ENCODE measurements at regions not wholly inside any gene's neighbourhood (a gene's known extent, or its start where the extent isn't known, plus 50 kb on each side); places are given as distances from the start of the nearest gene placed in this dataset.

DNA sequence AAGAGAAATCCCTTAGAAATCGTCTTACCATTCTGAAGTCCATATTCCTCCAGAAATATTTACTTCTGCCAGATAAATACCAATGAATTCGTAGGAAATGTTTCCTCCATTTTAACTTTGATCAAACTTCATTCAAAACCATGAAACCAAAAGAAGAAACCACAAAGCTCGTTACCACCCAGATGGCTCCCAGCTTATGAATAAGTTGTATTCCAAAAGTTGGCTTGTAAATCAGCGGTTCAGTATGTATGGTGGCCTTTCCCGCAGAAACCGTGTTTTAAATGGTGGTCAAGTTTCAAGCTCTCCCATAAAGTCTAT is 73.6 kb upstream of the RIPOR2 start:
- 70% methylated on average over 6 of the region's 6 CpGs for WGBS (ENCODE audit: missing lambda C conversion rate)
- Histone ChIP-seq H3K4me2 (no peak overlapping the region), H3K27ac (no peak overlapping the region; a peak in 1 of 6 replicates), H3K4me1 (peaks cover 46% of the 10 kb centered on the region), H3K4me3 (no peak overlapping the region), H3K9me3 (no peaks in the 10 kb centered on the region)
- FAIRE-seq = no peak
- ChIA-PET CTCF (no interaction called here), POLR2A (no interaction called here)
- no peak for ATAC-seq
- TF ChIP-seq ZC3H11A (IDR thresholded peaks at IDR 0.05) = no peak
- TF ChIP-seq POLR2AphosphoS2 (conservative IDR thresholded peaks at IDR 0.05; ENCODE audit: low read length) = no peak
- no peak for TF ChIP-seq HOXA7 (CRISPR knock-in tag; IDR thresholded peaks at IDR 0.05)
- no peak for TF ChIP-seq NR3C1 (IDR thresholded peaks at IDR 0.05)
- TF ChIP-seq, protein P1, sequence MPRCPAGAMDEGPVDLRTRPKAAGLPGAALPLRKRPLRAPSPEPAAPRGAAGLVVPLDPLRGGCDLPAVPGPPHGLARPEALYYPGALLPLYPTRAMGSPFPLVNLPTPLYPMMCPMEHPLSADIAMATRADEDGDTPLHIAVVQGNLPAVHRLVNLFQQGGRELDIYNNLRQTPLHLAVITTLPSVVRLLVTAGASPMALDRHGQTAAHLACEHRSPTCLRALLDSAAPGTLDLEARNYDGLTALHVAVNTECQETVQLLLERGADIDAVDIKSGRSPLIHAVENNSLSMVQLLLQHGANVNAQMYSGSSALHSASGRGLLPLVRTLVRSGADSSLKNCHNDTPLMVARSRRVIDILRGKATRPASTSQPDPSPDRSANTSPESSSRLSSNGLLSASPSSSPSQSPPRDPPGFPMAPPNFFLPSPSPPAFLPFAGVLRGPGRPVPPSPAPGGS (IDR thresholded peaks at IDR 0.05) = no peak
- TF ChIP-seq SREBF2 (IDR thresholded peaks at IDR 0.05) = no peak
- TF ChIP-seq FOSB (CRISPR knock-in tag; IDR thresholded peaks at IDR 0.05) = no peak
- no peak for TF ChIP-seq NFE2L2 (conservative IDR thresholded peaks at IDR 0.05; ENCODE audit: low read length)
- DNase-seq (ENCODE audit: low read depth in 1 of 2, low spot score in 1 of 2) = no peak

GRCh38 chr6:25010176-25010575 is 74.4 kb upstream of the RIPOR2 start:
- peak overlapping the region; percentile 30 to 44; a peak in 2 of 6 replicates for H3K27ac ChIP-seq
- H3K4me3 ChIP-seq = no peak overlapping the region
- WGBS (ENCODE audit: missing lambda C conversion rate) = 80% methylated on average over 6 of the region's 6 CpGs
- DNase-seq (ENCODE audit: low read depth in 1 of 2, low spot score in 1 of 2) (no peak), ATAC-seq (no peak), FAIRE-seq (no peak)
- peak overlapping the region; percentile 23; the same call in 1 of the 3 replicates for H3K4me2 ChIP-seq
- POLR2A ChIA-PET = no interaction called here
- no peaks in the 10 kb centered on the region for H3K9me3 ChIP-seq
- TF ChIP-seq FOSL2 (IDR thresholded peaks at IDR 0.05) (no peak), FOSL2 (CRISPR knock-in tag; IDR thresholded peaks at IDR 0.05) (no peak), NPAS2 (CRISPR knock-in tag; IDR thresholded peaks at IDR 0.05; ENCODE audit: borderline replicate concordance) (no peak), ATOH8 (CRISPR knock-in tag; IDR thresholded peaks at IDR 0.05; ENCODE audit: low read depth) (no peak), HOXB5 (CRISPR knock-in tag; IDR thresholded peaks at IDR 0.05) (no peak), ESRRA (IDR thresholded peaks at IDR 0.05; ENCODE audit: borderline replicate concordance, low read length) (no peak)
- CTCF ChIA-PET = no interaction called here
- peaks cover 50% of the 10 kb centered on the region for H3K4me1 ChIP-seq

DNA sequence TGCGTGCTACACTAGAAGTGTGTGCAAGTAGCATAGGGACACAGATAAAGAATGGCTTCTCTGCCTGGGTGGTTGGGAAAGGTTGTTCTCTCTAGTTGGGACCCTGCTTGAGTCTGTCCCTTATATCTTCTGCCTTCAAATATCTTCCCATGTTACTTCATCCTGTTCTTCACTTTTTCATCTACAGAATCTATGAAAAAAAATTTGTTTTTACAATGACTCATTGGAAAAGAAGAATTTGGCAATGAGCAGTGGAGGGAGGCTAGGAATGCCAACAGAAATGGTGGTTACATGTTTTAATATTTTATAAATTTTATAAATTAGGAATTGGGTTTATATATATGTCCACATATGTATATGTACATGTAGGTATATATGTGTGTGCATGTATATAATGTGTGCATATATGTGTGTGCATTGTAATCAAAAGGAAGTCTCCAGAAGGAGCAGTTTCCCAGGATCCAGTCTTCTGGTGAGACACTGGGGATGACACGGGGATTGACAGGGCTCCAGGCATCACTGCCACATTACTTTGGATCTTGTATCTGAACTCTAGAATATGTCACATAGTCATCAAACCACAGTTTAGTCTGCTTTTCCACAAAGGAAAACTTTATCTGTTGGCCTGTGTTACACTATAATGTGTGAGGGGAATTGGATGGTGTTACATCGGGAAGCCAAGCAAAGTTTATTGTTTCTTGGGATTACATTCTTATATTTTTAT is 75.3 kb upstream of the RIPOR2 start:
- FAIRE-seq = no peak
- ChIA-PET POLR2A (no interaction called here), CTCF (no interaction called here)
- Histone ChIP-seq H3K4me2 (peak overlapping the region; percentile 23), H3K27ac (peak overlapping the region; percentile 30 to 44; a peak in 2 of 6 replicates), H3K4me1 (peaks cover 48% of the 10 kb centered on the region), H3K4me3 (no peak overlapping the region), H3K9me3 (no peaks in the 10 kb centered on the region)
- 66% methylated on average over 3 of the region's 3 CpGs for WGBS (ENCODE audit: missing lambda C conversion rate)
- TF ChIP-seq, protein P2, sequence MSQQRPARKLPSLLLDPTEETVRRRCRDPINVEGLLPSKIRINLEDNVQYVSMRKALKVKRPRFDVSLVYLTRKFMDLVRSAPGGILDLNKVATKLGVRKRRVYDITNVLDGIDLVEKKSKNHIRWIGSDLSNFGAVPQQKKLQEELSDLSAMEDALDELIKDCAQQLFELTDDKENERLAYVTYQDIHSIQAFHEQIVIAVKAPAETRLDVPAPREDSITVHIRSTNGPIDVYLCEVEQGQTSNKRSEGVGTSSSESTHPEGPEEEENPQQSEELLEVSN (IDR thresholded peaks at IDR 0.05; ENCODE audit: borderline replicate concordance, low read depth) = no peak
- TF ChIP-seq ZC3H11A (IDR thresholded peaks at IDR 0.05) (no peak), HOXA7 (CRISPR knock-in tag; IDR thresholded peaks at IDR 0.05) (no peak), BHLHE40 (IDR thresholded peaks at IDR 0.05; ENCODE audit: low read depth, low read length) (no peak), CHD4 (IDR thresholded peaks at IDR 0.05; ENCODE audit: borderline replicate concordance) (no peak), SMC3 (IDR thresholded peaks at IDR 0.05) (no peak)
- no peak for DNase-seq (ENCODE audit: low read depth in 1 of 2, low spot score in 1 of 2)
- ATAC-seq = no peak

GRCh38 chr6:25012657-25013056 is 76.9 kb upstream of the RIPOR2 start:
- peak overlapping the region in 1 of 2 experiments; percentile 30; a peak in 1 of 6 replicates for H3K27ac ChIP-seq
- POLR2A ChIA-PET = no interaction called here

More at GRCh38 chr6:25012657-25013056, 76.9 kb upstream of the RIPOR2 start:
- no peak for ATAC-seq
- no peak for TF ChIP-seq ZSCAN20 (CRISPR knock-in tag; IDR thresholded peaks at IDR 0.05)
- TF ChIP-seq CEBPB (IDR thresholded peaks at IDR 0.05) = peak; percentile 52 to 69; a peak in 3 of 4 replicates
- Histone ChIP-seq H3K9me3 (no peaks in the 10 kb centered on the region), H3K4me2 (peak overlapping the region; percentile 32), H3K4me1 (peaks cover 45% of the 10 kb centered on the region), H3K4me3 (no peak overlapping the region)
- WGBS (ENCODE audit: missing lambda C conversion rate) = 2% methylated on average over 2 of the region's 2 CpGs
- DNase-seq (ENCODE audit: low read depth in 1 of 2, low spot score in 1 of 2) = no peak
- CTCF ChIA-PET = no interaction called here
- FAIRE-seq = no peak
